A549 (cell line): ENCODE measurements at regions not wholly inside any gene's neighbourhood (a gene's known extent, or its start where the extent isn't known, plus 50 kb on each side); places are given as distances from the start of the nearest gene placed in this dataset.

Experiments
- ATAC-seq, 2 experiments: fragments of 200-7000 bp in 1 of 2; fragments of >200 bp in 1 of 2; cut with Nextera tagmentation in 1 of 2; cut with Tn5 transposase in 1 of 2; 3 replicates each; pipeline versions ENCODE4 v1.8.0 to v1.9.1; 2018 to 2020; ENCODE audit warnings: mild to moderate bottlenecking in 1 of 2, moderate library complexity in 1 of 2
- CTCF ChIA-PET: fragments of 300-600 bp; sonication (Branson Sonifier 250); formaldehyde crosslinking; extraction: SDS; loops from one replicate; lab custom pipeline; 2021; ENCODE audit warnings: antibody characterized with exemption, inconsistent platforms; lab: Yijun Ruan, JAX
- POLR2A ChIA-PET: fragments of 350-600 bp; formaldehyde crosslinking; extraction: SDS; loops from one replicate; lab custom pipeline; 2021; ENCODE audit warnings: antibody characterized with exemption, inconsistent platforms; lab: Yijun Ruan, JAX
- DNase-seq, 2 experiments: peaks; one replicate each; pipeline versions ENCODE4 v3.0.0 to v3.0.0-alpha.2; 2011 to 2016; ENCODE audit warnings: low read depth in 1 of 2, low spot score in 1 of 2
- FAIRE-seq: peaks from 2 replicates; lab custom pipeline; 2011; peaks lifted over from hg19 to GRCh38; lab: Jason Lieb, UNC
- H3K27ac ChIP-seq, 2 experiments: fragments of >200 bp; sonication (Bioruptor Twin); formaldehyde crosslinking; 3 replicates each; pipeline ENCODE4 v1.5.1; 2016 to 2017
- H3K4me1 ChIP-seq: fragments of >200 bp; sonication (Bioruptor Twin); formaldehyde crosslinking; 3 replicates; pipeline ENCODE4 v1.6.1; 2016
- H3K4me2 ChIP-seq: fragments of >200 bp; sonication (Bioruptor Twin); formaldehyde crosslinking; 3 replicates; pipeline ENCODE4 v1.6.1; 2016
- H3K4me3 ChIP-seq: fragments of >200 bp; sonication (Bioruptor Twin); formaldehyde crosslinking; 3 replicates; pipeline ENCODE4 v1.5.1; 2016
- H3K9me3 ChIP-seq: fragments of >200 bp; sonication (Bioruptor Twin); formaldehyde crosslinking; 3 replicates; pipeline ENCODE4 v1.6.1; 2016
- ATOH8 ChIP-seq: fragments of 250-450 bp; sonication (Bioruptor Pico); IDR thresholded peaks from 2 replicates; pipeline ENCODE4 v1.5.0; 2020; ENCODE audit warnings: low read depth, mild to moderate bottlenecking, moderate library complexity
- BHLHE40 ChIP-seq: IDR thresholded peaks from 2 replicates; pipeline ENCODE4 v1.6.1; 2012; ENCODE audit warnings: low read depth, low read length, inconsistent platforms
- CBX2 ChIP-seq: fragments of 200-600 bp; sonication (generic); IDR thresholded peaks from 2 replicates; pipeline ENCODE4 v1.6.1; 2016; ENCODE audit warnings: low read depth, mild to moderate bottlenecking, borderline replicate concordance
- E2F6 ChIP-seq: IDR thresholded peaks from 2 replicates; pipeline ENCODE4 v1.6.1; 2012; ENCODE audit warnings: low read depth, borderline replicate concordance
- EHF ChIP-seq: fragments of 250-450 bp; sonication (Bioruptor Pico); IDR thresholded peaks from 2 replicates; pipeline ENCODE4 v1.5.0; 2020; ENCODE audit warnings: mild to moderate bottlenecking
- EHMT2 ChIP-seq: fragments of 200-600 bp; sonication (generic); IDR thresholded peaks from 2 replicates; pipeline ENCODE4 v1.6.1; 2016; ENCODE audit warnings: antibody characterized with exemption, low read depth, mild to moderate bottlenecking, moderate library complexity
- ESRRA ChIP-seq: fragments of 150-350 bp; IDR thresholded peaks from 2 replicates; pipeline ENCODE4 v1.6.1; 2014; ENCODE audit warnings: mild to moderate bottlenecking, low read length, borderline replicate concordance
- FOSB ChIP-seq: fragments of 250-450 bp; sonication (Bioruptor Pico); IDR thresholded peaks from 2 replicates; pipeline ENCODE4 v1.5.0; 2020; ENCODE audit warnings: mild to moderate bottlenecking, moderate library complexity
- FOXS1 ChIP-seq: fragments of 250-450 bp; sonication (Bioruptor Pico); IDR thresholded peaks from 2 replicates; pipeline ENCODE4 v1.5.0; 2020; ENCODE audit warnings: mild to moderate bottlenecking, moderate library complexity
- HMGXB4 ChIP-seq: fragments of 250-450 bp; sonication (Bioruptor Pico); IDR thresholded peaks from 2 replicates; pipeline ENCODE4 v1.5.0; 2021; ENCODE audit warnings: mild to moderate bottlenecking, moderate library complexity, borderline replicate concordance
- HOXB5 ChIP-seq: fragments of 250-450 bp; sonication (Bioruptor Pico); IDR thresholded peaks from 2 replicates; pipeline ENCODE4 v1.5.0; 2020; ENCODE audit warnings: mild to moderate bottlenecking, moderate library complexity
- KDM1A ChIP-seq: fragments of 200-600 bp; sonication (generic); IDR thresholded peaks from 2 replicates; pipeline ENCODE4 v1.6.1; 2016; ENCODE audit warnings: low read depth, mild to moderate bottlenecking
- NFE2L2 ChIP-seq: fragments of 150-350 bp; conservative IDR thresholded peaks from 2 replicates; pipeline ENCODE4 v1.6.1; 2014; ENCODE audit warnings: low read length
- NPAS2 ChIP-seq: fragments of 250-450 bp; sonication (Bioruptor Pico); IDR thresholded peaks from 2 replicates; pipeline ENCODE4 v1.8.0; 2022; ENCODE audit warnings: mild to moderate bottlenecking, moderate library complexity, borderline replicate concordance
- PBX3 ChIP-seq: IDR thresholded peaks from 2 replicates; pipeline ENCODE4 v1.6.1; 2012
- RAD21 ChIP-seq, 2 experiments: fragments of >200 bp in 1 of 2; sonication (Bioruptor Twin) in 1 of 2; formaldehyde crosslinking in 1 of 2; IDR thresholded peaks in 1 of 2; conservative IDR thresholded peaks in 1 of 2; 2 replicates in 1 of 2; 3 replicates in 1 of 2; pipeline ENCODE4 v1.6.1; 2012 to 2018; ENCODE audit warnings: inconsistent platforms in 1 of 2
- RARB ChIP-seq: fragments of 250-450 bp; sonication (Bioruptor Pico); IDR thresholded peaks from 2 replicates; pipeline ENCODE4 v1.8.0; 2021; ENCODE audit warnings: mild to moderate bottlenecking, moderate library complexity
- RNF2 ChIP-seq: fragments of 200-600 bp; sonication (generic); IDR thresholded peaks from 2 replicates; pipeline ENCODE4 v1.6.1; 2016; ENCODE audit warnings: low read depth, mild to moderate bottlenecking, antibody characterized with exemption, moderate library complexity, borderline replicate concordance
- SREBF2 ChIP-seq: fragments of 450-650 bp; IDR thresholded peaks from 2 replicates; pipeline ENCODE4 v1.6.1; 2014; ENCODE audit warnings: mild to moderate bottlenecking, moderate library complexity
- TFCP2L1 ChIP-seq: fragments of 250-450 bp; sonication (Bioruptor Pico); IDR thresholded peaks from 2 replicates; pipeline ENCODE4 v1.5.0; 2021; ENCODE audit warnings: mild to moderate bottlenecking
- USF2 ChIP-seq: fragments of 450-650 bp; IDR thresholded peaks from 2 replicates; pipeline ENCODE4 v1.6.1; 2014; ENCODE audit warnings: antibody characterized with exemption
- ZC3H11A ChIP-seq: fragments of 450-650 bp; IDR thresholded peaks from 2 replicates; pipeline ENCODE4 v1.6.1; 2014; ENCODE audit warnings: antibody characterized with exemption, mild to moderate bottlenecking
- ZFP36 ChIP-seq: fragments of 450-650 bp; IDR thresholded peaks from 2 replicates; pipeline ENCODE4 v1.6.1; 2014; ENCODE audit warnings: borderline replicate concordance; ENCODE audit not compliant: partially characterized antibody
- WGBS: methylation state at CpG from one replicate; pipeline ENCODE4 v1.1.6; 2017; ENCODE audit errors: missing lambda C conversion rate; 5-methylcytosine and 5-hydroxymethylcytosine counted together

GRCh38 chr9:85405566-85405950 is 336.2 kb downstream of the AGTPBP1 start (continued):
- TF ChIP-seq PBX3 (no peak), CBX2 (no peak), RNF2 (no peak), TFCP2L1 (CRISPR knock-in tag) (no peak), FOXS1 (no peak), ZFP36 (no peak), BHLHE40 (no peak), ATOH8 (CRISPR knock-in tag) (no peak), RARB (CRISPR knock-in tag) (no peak)

- POLR2A ChIA-PET = no interaction called here
- no peak for DNase-seq
- no peaks in the 10 kb centered on the region for H3K9me3 ChIP-seq
- TF ChIP-seq NPAS2 (CRISPR knock-in tag) (no peak), SREBF2 (no peak), KDM1A (no peak), ESRRA (no peak), FOSB (CRISPR knock-in tag) (no peak), EHMT2 (no peak), HOXB5 (CRISPR knock-in tag) (no peak), USF2 (no peak), EHF (CRISPR knock-in tag) (no peak), ZC3H11A (no peak), NFE2L2 (no peak), RAD21 (conservative IDR thresholded peaks at IDR 0.05 in 1 of 2, IDR thresholded peaks at IDR 0.05 in 1 of 2) (no peak)
- no peaks in the 10 kb centered on the region for H3K4me1 ChIP-seq
- FAIRE-seq = no peak
- no peak overlapping the region for H3K4me3 ChIP-seq
- no peak for ATAC-seq
- CTCF ChIA-PET = interaction anchor here (1.2 to 1.6 kb wide), 2 partner anchors 13 to 20 kb away, joined by 3 to 4 read pairs; no protein-coding TSS in a partner anchor
- 63% methylated on average over 3 of the region's 3 CpGs for WGBS
- H3K27ac ChIP-seq = no peak overlapping the region
- no peak overlapping the region for H3K4me2 ChIP-seq
Measured at GRCh38 chr9:85404911-85405565, 336.7 kb downstream of the AGTPBP1 start.

- no peak overlapping the region for H3K4me2 ChIP-seq
- no peak for TF ChIP-seq HMGXB4
- no peak for TF ChIP-seq RNF2
- TF ChIP-seq E2F6 = no peak
- TF ChIP-seq, all 56 proteins: peak for 0
- CTCF ChIA-PET = no interaction called here
- Histone ChIP-seq H3K9me3 (no peaks in the 10 kb centered on the region), H3K4me3 (no peak overlapping the region), H3K4me1 (no peaks in the 10 kb centered on the region), H3K27ac (no peak overlapping the region)
- 26% methylated on average over 5 of the region's 5 CpGs for WGBS
- POLR2A ChIA-PET = no interaction called here
- FAIRE-seq (no peak), DNase-seq (no peak), ATAC-seq (no peak)
Measured at GRCh38 chr9:85402551-85402950, 339.2 kb downstream of the AGTPBP1 start.
